Lower lobe of right lung (tissue), 2 donors: ENCODE measurements at regions not wholly inside any gene's neighbourhood (a gene's known extent, or its start where the extent isn't known, plus 50 kb on each side); places are given as distances from the start of the nearest gene placed in this dataset.

Source experiments
- ATAC-seq, 2 donors: fragments of 200-7000 bp; cut with Tn5 transposase; one replicate each; pipeline ENCODE4 v1.9.1; 2020 to 2022; ENCODE audit warnings: mild to moderate bottlenecking in 2 of 2, moderate library complexity in 2 of 2
- DNase-seq: peaks from one replicate; pipeline ENCODE4 v3.0.0-alpha.2; 2020
- H3K27ac ChIP-seq: fragments of 200-600 bp; one replicate; pipeline ENCODE4 v1.8.0; 2022
- H3K27me3 ChIP-seq: fragments of 200-600 bp; one replicate; pipeline ENCODE4 v1.8.0; 2022; ENCODE audit warnings: low read depth
- H3K36me3 ChIP-seq: fragments of 200-600 bp; one replicate; pipeline ENCODE4 v1.8.0; 2022; ENCODE audit warnings: mild to moderate bottlenecking
- H3K4me1 ChIP-seq: fragments of 200-600 bp; one replicate; pipeline ENCODE4 v1.8.0; 2022
- H3K4me3 ChIP-seq: fragments of 200-600 bp; one replicate; pipeline ENCODE4 v1.8.0; 2022; ENCODE audit warnings: mild to moderate bottlenecking
- H3K9me3 ChIP-seq: fragments of 200-600 bp; one replicate; pipeline ENCODE4 v1.8.0; 2022
- CTCF ChIP-seq: fragments of 200-600 bp; IDR thresholded peaks from one replicate; pipeline ENCODE4 v1.8.0; 2022; ENCODE audit warnings: antibody characterized with exemption, mild to moderate bottlenecking
- intact Hi-C: fragments of 100-400 bp; cut with DNase I; formaldehyde crosslinking; loops from one replicate; pipeline ENCODE4 v1.11.0; 2022
- donor health status: DM: no; HTN: yes; CAD: no; lungs with severe emphysema.

GRCh38 chr15:77851691-77852090 lies 219.0 kb upstream of the LINGO1 start:
- no peak overlapping the region for H3K27ac ChIP-seq
- H3K4me3 ChIP-seq: no peak overlapping the region
- intact Hi-C loops: no loop called here
- TF ChIP-seq CTCF: no peak
- peaks cover 5% of the 10 kb centered on the region for H3K9me3 ChIP-seq
- ATAC-seq (no peak), DNase-seq (peak; percentile 39)
- H3K27me3 ChIP-seq: peaks cover 10% of the 10 kb centered on the region
- H3K4me1 ChIP-seq: no peaks in the 10 kb centered on the region
- no peaks in the 10 kb centered on the region for H3K36me3 ChIP-seq

DNA sequence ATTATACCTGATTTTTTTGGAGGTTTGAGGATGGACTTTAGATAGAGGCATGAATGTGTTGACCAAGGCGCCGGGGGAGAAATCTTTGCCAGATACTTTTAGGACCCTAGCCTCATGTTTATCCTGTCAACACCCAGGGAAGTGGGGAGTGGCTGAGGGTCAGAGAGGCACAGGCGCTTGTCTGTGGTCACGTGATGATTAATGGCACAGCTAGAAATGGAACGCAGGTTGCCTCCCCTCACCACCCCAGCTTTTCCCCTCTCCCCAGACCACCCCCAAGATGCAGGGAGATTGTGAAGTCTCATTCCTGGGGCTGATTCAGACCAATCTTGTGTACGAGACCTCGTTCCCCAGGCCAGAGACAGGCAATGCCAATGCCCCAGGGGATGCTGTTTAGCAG lies 218.4 kb upstream of the LINGO1 start:
- Histone ChIP-seq H3K9me3 (peaks cover 5% of the 10 kb centered on the region), H3K4me3 (no peak overlapping the region), H3K27ac (no peak overlapping the region), H3K4me1 (no peaks in the 10 kb centered on the region), H3K36me3 (no peaks in the 10 kb centered on the region), H3K27me3 (peaks cover 10% of the 10 kb centered on the region)
- no peak for ATAC-seq
- peak; percentile 7 for DNase-seq
- TF ChIP-seq CTCF: no peak
- intact Hi-C loops: no loop called here

GRCh38 chr15:77846986-77847385 lies 214.3 kb upstream of the LINGO1 start:
- no peak overlapping the region for H3K4me3 ChIP-seq
- H3K36me3 ChIP-seq: no peaks in the 10 kb centered on the region
- H3K27me3 ChIP-seq: peaks cover 16% of the 10 kb centered on the region
- intact Hi-C loops: no loop called here
- H3K4me1 ChIP-seq: no peaks in the 10 kb centered on the region
- TF ChIP-seq CTCF: no peak
- H3K27ac ChIP-seq: no peak overlapping the region
- H3K9me3 ChIP-seq: peaks cover 5% of the 10 kb centered on the region
- no peak for ATAC-seq
- no peak for DNase-seq

DNA sequence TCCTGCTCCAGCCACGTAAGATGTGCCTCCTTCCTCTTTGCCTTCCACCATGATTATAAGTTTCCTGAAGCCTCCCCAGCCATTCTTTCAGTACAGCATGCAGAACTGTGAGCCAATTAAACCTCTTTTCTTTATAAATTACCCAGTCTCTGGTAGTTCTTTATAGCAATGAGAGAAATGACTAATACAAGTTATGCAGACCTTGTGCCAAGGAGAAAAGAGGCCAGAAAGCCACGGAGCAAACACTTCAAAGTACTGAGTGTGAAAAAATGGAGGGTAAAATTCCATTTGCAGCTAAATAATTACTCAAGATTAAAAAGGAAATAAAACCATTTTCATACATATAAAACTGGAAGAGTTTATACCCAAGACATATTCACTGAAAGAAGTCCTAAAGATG lies 213.6 kb upstream of the LINGO1 start:
- Histone ChIP-seq H3K9me3 (peaks cover 5% of the 10 kb centered on the region), H3K27ac (no peak overlapping the region), H3K36me3 (no peaks in the 10 kb centered on the region), H3K4me1 (no peaks in the 10 kb centered on the region), H3K4me3 (no peak overlapping the region), H3K27me3 (peaks cover 16% of the 10 kb centered on the region)
- no peak for ATAC-seq
- TF ChIP-seq CTCF: no peak
- intact Hi-C loops: no loop called here
- DNase-seq: no peak

GRCh38 chr15:77844798-77845446 lies 212.2 kb upstream of the LINGO1 start:
- intact Hi-C loops: no loop called here
- peaks cover 16% of the 10 kb centered on the region for H3K27me3 ChIP-seq
- no peaks in the 10 kb centered on the region for H3K9me3 ChIP-seq
- no peak overlapping the region for H3K4me3 ChIP-seq
- TF ChIP-seq CTCF: no peak
- H3K36me3 ChIP-seq: no peaks in the 10 kb centered on the region
- no peaks in the 10 kb centered on the region for H3K4me1 ChIP-seq
- no peak overlapping the region for H3K27ac ChIP-seq
- DNase-seq (no peak), ATAC-seq (no peak)
